Omental fat pad (tissue), 3 donors: ENCODE measurements at regions not wholly inside any gene's neighbourhood (a gene's known extent, or its start where the extent isn't known, plus 50 kb on each side); places are given as distances from the start of the nearest gene placed in this dataset.

Experiments used
- ATAC-seq: fragments of 150-250 bp; one replicate; pipeline ENCODE4 v1.9.1; 2016; ENCODE audit warnings: mild to moderate bottlenecking, moderate library complexity; ENCODE audit not compliant: low FRiP score
- DNase-seq: peaks from one replicate; pipeline ENCODE4 v3.0.0-alpha.2; 2019; ENCODE audit warnings: low spot score
- TF ChIP-seq, protein P1 (sequence below), 3 donors: fragments of 450-650 bp; IDR thresholded peaks; one replicate each; pipeline ENCODE4 v1.5.1; 2016 to 2017; ENCODE audit warnings: antibody characterized with exemption in 3 of 3, mild to moderate bottlenecking in 3 of 3, moderate library complexity in 2 of 3

DNA sequence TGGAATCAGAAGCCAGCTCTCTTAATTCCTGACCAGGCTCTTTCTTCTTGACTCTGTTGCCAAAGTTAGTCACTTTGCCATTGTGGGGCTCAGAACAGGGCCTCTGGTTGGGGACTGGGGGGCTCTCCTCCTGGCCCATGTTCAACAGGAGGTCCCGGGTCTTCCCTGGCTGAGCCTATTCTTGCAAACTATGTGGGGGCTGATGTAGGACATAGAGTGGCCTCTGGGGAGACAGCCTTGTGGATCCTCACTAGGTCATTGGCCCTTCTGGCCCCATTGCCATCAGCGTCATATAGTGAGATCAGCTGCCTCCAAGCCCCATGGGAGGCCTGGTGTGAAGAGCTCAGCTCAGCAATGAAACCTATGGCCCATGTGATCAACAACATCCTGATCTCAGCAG, 77.6 kb upstream of the LEP start:
- TF ChIP-seq, protein P1, sequence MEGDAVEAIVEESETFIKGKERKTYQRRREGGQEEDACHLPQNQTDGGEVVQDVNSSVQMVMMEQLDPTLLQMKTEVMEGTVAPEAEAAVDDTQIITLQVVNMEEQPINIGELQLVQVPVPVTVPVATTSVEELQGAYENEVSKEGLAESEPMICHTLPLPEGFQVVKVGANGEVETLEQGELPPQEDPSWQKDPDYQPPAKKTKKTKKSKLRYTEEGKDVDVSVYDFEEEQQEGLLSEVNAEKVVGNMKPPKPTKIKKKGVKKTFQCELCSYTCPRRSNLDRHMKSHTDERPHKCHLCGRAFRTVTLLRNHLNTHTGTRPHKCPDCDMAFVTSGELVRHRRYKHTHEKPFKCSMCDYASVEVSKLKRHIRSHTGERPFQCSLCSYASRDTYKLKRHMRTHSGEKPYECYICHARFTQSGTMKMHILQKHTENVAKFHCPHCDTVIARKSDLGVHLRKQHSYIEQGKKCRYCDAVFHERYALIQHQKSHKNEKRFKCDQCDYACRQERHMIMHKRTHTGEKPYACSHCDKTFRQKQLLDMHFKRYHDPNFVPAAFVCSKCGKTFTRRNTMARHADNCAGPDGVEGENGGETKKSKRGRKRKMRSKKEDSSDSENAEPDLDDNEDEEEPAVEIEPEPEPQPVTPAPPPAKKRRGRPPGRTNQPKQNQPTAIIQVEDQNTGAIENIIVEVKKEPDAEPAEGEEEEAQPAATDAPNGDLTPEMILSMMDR (IDR thresholded peaks at IDR 0.05) = no peak
- DNase-seq = no peak
- ATAC-seq = no peak

DNA sequence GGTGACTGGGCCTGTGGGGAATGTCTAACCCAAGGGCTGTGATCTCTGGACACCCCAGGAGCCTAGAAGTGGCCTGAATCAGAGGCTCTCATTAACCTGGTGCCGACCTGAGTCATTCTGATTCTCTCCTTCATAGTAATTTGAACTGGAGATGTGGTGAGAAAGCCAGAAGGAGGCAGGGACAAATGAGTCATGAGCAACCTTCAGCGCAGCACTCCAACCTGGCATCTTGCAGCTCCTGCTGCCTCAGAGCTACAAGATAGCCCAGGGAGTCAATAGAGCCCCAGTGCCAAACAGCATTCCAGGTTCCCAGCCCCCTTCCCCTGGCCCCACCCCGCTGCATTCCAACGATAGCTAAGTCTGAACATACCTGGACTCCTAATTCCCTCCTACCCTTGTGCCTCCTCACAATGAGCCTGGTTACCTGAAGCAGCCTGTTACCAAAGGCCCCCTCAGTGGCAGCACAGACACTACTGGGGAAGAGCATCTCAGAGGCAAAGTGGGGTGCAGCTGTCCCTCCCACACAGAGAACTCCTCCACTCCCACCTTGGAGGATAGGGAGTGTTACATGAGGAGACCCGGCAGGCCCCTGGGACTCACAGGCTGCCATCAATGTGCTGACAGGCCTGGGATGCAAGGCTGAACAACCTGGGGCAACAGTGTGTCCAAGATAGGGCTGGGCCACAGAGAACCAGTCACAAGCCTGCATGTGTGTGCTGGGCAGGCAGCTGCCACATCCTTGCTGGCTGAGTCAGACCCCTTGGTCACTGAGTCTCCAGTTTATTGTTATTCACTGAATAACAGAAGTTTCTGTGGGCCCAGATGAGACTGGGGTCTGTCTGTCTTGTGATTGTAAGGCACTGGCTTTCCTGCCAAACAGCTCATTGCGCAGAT, 76.8 kb upstream of the LEP start:
- TF ChIP-seq, protein P1 (IDR thresholded peaks at IDR 0.05) = no peak
- DNase-seq (no peak), ATAC-seq (peak; percentile 50)

DNA sequence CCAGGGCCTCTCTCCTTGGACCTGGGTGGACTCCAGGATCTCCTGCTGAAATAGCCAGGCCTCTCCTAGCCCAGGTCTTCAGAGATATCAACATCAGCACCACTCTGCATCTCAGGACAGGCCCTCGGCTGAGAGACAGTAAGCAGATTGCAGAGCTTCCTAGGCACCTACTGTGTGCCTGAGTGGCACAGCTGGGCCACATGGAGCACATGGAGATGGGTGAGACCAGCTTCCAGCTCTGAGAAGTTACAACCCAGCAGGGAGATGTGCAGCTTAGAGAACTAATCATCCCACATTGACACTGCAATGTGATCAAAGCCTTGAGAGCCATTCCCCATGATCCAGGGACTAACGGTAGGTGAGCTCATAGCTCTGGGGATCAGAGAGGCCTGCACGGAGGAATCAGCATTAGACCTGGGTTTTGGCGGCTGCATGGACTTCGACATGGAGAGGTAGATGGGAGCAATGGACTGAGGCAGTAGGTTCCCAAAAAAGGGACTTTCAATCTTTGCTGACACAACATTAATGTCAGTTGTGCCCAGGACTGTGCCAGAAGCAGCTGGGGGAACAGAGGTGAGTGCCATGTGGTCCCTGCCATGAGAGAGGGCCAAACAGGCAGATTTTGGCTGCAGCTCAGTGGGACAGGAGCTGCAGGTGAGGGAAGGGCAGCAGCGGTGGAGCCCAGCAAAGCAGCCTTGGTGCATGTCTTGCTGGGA, 76.0 kb upstream of the LEP start:
- ATAC-seq (no peak), DNase-seq (no peak)
- TF ChIP-seq, protein P1 (IDR thresholded peaks at IDR 0.05) = no peak

DNA sequence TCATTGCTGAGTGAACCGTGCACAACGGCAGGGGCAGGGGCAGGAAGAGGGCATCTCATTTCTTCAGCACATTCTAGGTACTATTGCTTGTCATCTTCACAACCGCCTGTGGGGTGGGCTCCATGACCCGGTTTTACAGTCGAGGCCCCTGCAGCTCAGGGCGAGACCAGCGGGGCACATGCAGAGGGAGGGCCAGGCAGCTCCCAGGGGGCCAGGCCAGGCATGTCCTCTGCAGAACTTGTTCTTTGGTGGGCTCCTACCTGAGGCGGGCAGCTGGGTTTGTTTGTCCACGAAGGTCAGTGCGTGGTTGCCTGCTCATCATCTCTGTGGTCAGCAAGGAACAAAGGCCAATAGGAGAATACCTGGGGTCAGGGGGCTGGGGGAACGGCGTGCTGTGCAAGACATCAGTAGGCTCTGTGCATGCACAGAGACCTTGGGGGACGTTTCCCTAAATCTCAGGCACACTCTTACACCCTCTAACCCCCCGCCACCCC, 75.1 kb upstream of the LEP start:
- no peak for DNase-seq
- ATAC-seq = no peak
- TF ChIP-seq, protein P1 (IDR thresholded peaks at IDR 0.05) = no peak

DNA sequence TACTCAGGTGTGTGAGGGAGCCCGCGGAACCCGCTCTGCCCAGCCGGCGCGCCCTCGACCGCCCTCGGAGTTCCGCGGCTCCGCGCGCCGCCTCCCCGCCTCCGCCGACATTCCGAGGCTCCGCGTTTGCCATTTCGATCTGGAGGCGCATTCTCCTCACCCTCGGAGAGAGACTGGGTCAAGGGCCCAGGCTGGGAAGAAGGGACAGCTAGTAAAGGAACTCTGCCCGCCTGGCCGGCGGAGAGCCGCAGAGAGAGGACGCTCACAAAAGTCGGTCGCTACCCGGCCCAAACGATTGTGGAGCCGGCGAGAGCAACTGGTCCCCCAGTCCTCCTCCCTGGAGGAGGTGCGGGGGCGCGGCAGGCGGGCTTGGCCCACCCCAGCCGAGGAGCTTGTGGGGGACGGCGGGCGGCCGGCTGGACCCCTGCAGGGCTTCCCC, 74.5 kb upstream of the LEP start:
- no peak for DNase-seq
- no peak for ATAC-seq
- TF ChIP-seq, protein P1 (IDR thresholded peaks at IDR 0.05) = no peak

DNA sequence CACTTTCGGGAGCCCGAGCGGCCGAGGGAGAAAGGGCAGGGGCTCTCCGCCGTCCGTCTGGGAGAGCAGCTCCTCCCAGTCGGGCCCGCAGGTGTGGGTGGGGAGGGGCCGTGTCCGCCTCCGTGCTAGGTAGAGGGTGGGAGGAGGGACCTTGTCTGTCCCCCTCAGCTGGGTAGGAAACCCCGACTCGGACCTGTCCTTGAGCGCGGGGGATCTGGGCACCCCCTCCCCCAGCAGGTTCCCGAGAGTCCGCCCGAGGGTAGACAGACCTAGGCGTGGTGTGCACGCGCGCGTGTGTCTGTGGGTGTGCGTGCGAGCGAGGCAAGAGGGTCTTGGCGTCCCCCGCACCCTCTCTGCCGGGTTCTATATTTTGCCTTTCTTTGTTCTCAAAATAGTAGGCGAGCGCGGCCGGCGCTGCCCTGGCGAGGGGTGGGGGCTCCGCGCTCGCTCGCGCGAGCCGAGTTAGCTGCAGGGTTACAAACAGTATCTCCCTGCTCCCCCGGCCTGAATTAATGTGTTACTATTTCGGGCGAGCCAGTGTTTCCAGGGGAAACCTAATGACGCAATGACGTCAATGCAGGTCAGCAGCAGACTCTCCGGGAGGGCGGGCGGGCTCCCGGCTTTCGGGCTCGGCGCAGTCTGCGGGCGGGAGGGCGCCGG, 73.9 kb upstream of the LEP start:
- ATAC-seq (no peak), DNase-seq (no peak)
- TF ChIP-seq, protein P1 (IDR thresholded peaks at IDR 0.05) = no peak
